HCT116 (cell line): ENCODE measurements at regions not wholly inside any gene's neighbourhood (a gene's known extent, or its start where the extent isn't known, plus 50 kb on each side); places are given as distances from the start of the nearest gene placed in this dataset.

Experiments used
- CTCF ChIP-seq, 3 experiments: fragments of 200-600 bp in 1 of 3; sonication (generic) in 1 of 3; IDR thresholded peaks in 2 of 3; conservative IDR thresholded peaks in 1 of 3; 2 replicates each; pipeline ENCODE4 v1.5.1; 2012 to 2017; ENCODE audit warnings: low read depth in 2 of 3, low read length in 2 of 3, antibody characterized with exemption in 1 of 3, borderline replicate concordance in 1 of 3, control low read depth in 1 of 3, mild to moderate bottlenecking in 1 of 3, mixed read lengths in 1 of 3, mixed run types in 1 of 3, moderate library complexity in 1 of 3; ENCODE audit not compliant: insufficient read depth in 1 of 3
- ELF1 ChIP-seq: IDR thresholded peaks from 2 replicates; pipeline ENCODE4 v1.6.1; 2012; ENCODE audit warnings: low read depth, borderline replicate concordance
- EZH2 ChIP-seq: fragments of 200-600 bp; sonication (generic); IDR thresholded peaks from 2 replicates; pipeline ENCODE4 v1.6.1; 2017; ENCODE audit warnings: antibody characterized with exemption, mixed run types
- POLR2A ChIP-seq: IDR thresholded peaks from 2 replicates; pipeline ENCODE4 v1.7.0; 2011; ENCODE audit warnings: borderline replicate concordance; ENCODE audit not compliant: insufficient read depth, insufficient read length; ENCODE audit errors: extremely low read depth
- POLR2AphosphoS5 ChIP-seq: IDR thresholded peaks from 2 replicates; pipeline ENCODE4 v1.6.1; 2011; ENCODE audit warnings: mild to moderate bottlenecking, low read depth, low read length, moderate library complexity
- SIN3A ChIP-seq: IDR thresholded peaks from 2 replicates; pipeline ENCODE4 v1.6.1; 2012; ENCODE audit warnings: low read depth
- TCF7L2 ChIP-seq: IDR thresholded peaks from 2 replicates; pipeline ENCODE4 v1.7.0; 2011; ENCODE audit warnings: borderline replicate concordance, inconsistent platforms; ENCODE audit not compliant: insufficient read depth, insufficient read length; ENCODE audit errors: extremely low read depth

- TF ChIP-seq CTCF (IDR thresholded peaks at IDR 0.05 in 2 of 3, conservative IDR thresholded peaks at IDR 0.05 in 1 of 3; ENCODE audit: borderline replicate concordance in 1 of 3, insufficient read depth in 1 of 3, low read depth in 2 of 3, low read length in 2 of 3), result no peak
- no peak for TF ChIP-seq SIN3A
- no peak for TF ChIP-seq POLR2AphosphoS5
- no peak for TF ChIP-seq POLR2A
- no peak for TF ChIP-seq EZH2
- no peak for TF ChIP-seq ELF1
- TF ChIP-seq TCF7L2, result no peak
These were observed 304.7 kb downstream of the COG6 start for GRCh38 chr13:39960191-39960590.
